ENCODE measurements at regions not wholly inside any gene's neighbourhood (a gene's known extent, or its start where the extent isn't known, plus 50 kb on each side); places are given as distances from the start of the nearest gene placed in this dataset.

DNA sequence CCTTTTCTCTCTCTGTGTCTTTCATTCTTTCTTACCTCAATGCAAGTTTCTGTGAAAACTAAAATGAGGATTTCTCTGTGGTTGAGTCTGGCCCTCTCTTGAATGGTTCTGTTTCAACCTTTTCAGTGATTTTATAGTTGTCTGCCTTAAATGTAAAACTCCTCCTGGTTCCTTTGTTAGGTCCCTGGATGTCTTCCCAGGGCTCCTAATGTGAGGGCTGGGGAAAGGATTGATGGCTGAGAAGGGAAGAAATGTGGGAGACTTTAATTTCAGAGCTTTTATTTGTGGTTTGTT, 90.6 kb upstream of the GRM7 start:
- intact Hi-C loops (cut with micrococcal nuclease; ENCODE audit: unreplicated experiment), result no loop called here

DNA sequence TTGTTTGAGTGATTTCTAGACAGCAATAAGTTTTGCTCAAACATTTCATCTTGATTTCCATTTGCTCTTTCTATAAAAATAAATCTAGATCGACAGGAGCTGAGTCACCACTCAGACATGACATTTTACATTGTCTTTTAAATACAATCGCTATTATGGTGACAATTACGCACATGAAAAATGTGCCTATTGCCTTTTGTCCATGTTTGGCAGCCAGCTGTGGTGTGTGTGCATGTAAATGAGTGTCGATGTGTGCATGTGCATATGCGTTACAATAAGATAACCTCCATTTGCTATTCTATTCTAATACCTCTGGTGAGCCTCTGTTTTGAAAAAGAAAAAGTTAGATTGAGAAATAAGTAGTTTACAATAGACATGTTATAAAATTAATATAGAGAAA, 89.7 kb upstream of the GRM7 start:
- Histone ChIP-seq H3K4me2 (ENCODE audit: low read length) (no peak overlapping the region), H3K4me3 (ENCODE audit: low read depth, low read length, poor library complexity, severe bottlenecking) (no peak overlapping the region), H3K9me3 (ENCODE audit: low read length) (no peaks in the 10 kb centered on the region), H3K27ac (ENCODE audit: low read depth, low read length, poor library complexity, severe bottlenecking) (no peak overlapping the region), H2AFZ (ENCODE audit: low read length) (no peak overlapping the region), H4K20me1 (ENCODE audit: insufficient read depth, low read length) (no peaks in the 10 kb centered on the region), H3K36me3 (ENCODE audit: insufficient read depth, low read length) (no peaks in the 10 kb centered on the region), H3K4me1 (ENCODE audit: insufficient read depth, low read length, poor library complexity, severe bottlenecking) (no peaks in the 10 kb centered on the region), H3K79me2 (ENCODE audit: insufficient read depth, low read depth, low read length) (no peaks in the 10 kb centered on the region), H3K9me2 (ENCODE audit: insufficient read depth, low read length) (no peaks in the 10 kb centered on the region; the same call in 1 of the 2 replicates)
- BruUV-seq (replicated peaks), result no TSS peak
- ChIA-PET POLR2A (interaction anchor here (0.6 kb wide), 1 partner anchor 157 kb away, joined by 3 read pairs; no protein-coding TSS in a partner anchor), CTCF (ENCODE audit: unreplicated experiment) (no interaction called here)
- intact Hi-C loops (cut with micrococcal nuclease; ENCODE audit: unreplicated experiment), result no loop called here
- DNase-seq (ENCODE audit: low spot score), result no peak
- no peak for TF ChIP-seq EZH2phosphoT487 (IDR thresholded peaks at IDR 0.05; ENCODE audit: borderline replicate concordance, low read depth, low read length)
- TF ChIP-seq, protein P1, sequence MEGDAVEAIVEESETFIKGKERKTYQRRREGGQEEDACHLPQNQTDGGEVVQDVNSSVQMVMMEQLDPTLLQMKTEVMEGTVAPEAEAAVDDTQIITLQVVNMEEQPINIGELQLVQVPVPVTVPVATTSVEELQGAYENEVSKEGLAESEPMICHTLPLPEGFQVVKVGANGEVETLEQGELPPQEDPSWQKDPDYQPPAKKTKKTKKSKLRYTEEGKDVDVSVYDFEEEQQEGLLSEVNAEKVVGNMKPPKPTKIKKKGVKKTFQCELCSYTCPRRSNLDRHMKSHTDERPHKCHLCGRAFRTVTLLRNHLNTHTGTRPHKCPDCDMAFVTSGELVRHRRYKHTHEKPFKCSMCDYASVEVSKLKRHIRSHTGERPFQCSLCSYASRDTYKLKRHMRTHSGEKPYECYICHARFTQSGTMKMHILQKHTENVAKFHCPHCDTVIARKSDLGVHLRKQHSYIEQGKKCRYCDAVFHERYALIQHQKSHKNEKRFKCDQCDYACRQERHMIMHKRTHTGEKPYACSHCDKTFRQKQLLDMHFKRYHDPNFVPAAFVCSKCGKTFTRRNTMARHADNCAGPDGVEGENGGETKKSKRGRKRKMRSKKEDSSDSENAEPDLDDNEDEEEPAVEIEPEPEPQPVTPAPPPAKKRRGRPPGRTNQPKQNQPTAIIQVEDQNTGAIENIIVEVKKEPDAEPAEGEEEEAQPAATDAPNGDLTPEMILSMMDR (conservative IDR thresholded peaks at IDR 0.05; ENCODE audit: low read length), result no peak

More for the DNA sequence above, 90.6 kb upstream of the GRM7 start:
- TF ChIP-seq EZH2phosphoT487 (IDR thresholded peaks at IDR 0.05; ENCODE audit: borderline replicate concordance, low read depth, low read length), result no peak
- TF ChIP-seq, protein P1 (conservative IDR thresholded peaks at IDR 0.05; ENCODE audit: low read length), result no peak
- no peak overlapping the region for H3K27ac ChIP-seq (ENCODE audit: low read depth, low read length, poor library complexity, severe bottlenecking)
- no peaks in the 10 kb centered on the region for H4K20me1 ChIP-seq (ENCODE audit: insufficient read depth, low read length)
- no peak overlapping the region for H3K4me3 ChIP-seq (ENCODE audit: low read depth, low read length, poor library complexity, severe bottlenecking)
- no peak overlapping the region for H3K4me2 ChIP-seq (ENCODE audit: low read length)
- ChIA-PET POLR2A (no interaction called here), CTCF (ENCODE audit: unreplicated experiment) (no interaction called here)
- no peak for DNase-seq (ENCODE audit: low spot score)
- no peaks in the 10 kb centered on the region; the same call in 1 of the 2 replicates for H3K9me2 ChIP-seq (ENCODE audit: insufficient read depth, low read length)
- no peak overlapping the region for H2AFZ ChIP-seq (ENCODE audit: low read length)
- no TSS peak for BruUV-seq (replicated peaks)
- no peaks in the 10 kb centered on the region for H3K4me1 ChIP-seq (ENCODE audit: insufficient read depth, low read length, poor library complexity, severe bottlenecking)
- no peaks in the 10 kb centered on the region for H3K79me2 ChIP-seq (ENCODE audit: insufficient read depth, low read depth, low read length)
- no peaks in the 10 kb centered on the region for H3K9me3 ChIP-seq (ENCODE audit: low read length)
- no peaks in the 10 kb centered on the region for H3K36me3 ChIP-seq (ENCODE audit: insufficient read depth, low read length)

DNA sequence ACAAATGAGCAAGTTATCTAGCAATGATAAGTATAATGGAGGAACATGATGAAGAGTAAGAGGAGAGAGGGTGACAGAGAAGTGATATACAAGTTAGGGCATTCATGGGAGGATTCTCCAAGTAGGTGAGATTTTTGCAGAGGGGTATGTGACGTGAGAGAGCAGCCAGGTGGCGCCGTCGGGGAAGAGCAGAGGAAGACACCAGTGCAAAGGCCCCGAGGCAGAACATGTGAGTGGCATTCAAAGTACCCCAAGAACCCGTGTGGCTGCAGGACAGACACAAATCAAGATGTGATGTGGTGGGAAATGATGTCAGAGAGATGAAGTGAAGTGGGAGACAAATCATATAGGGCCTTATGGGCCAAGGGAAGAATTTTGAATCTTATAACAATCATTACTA, 81.8 kb upstream of the GRM7 start:
- Histone ChIP-seq H3K4me2 (ENCODE audit: low read length) (no peak overlapping the region), H3K4me3 (ENCODE audit: low read depth, low read length, poor library complexity, severe bottlenecking) (no peak overlapping the region), H2AFZ (ENCODE audit: low read length) (no peak overlapping the region), H3K79me2 (ENCODE audit: insufficient read depth, low read depth, low read length) (no peaks in the 10 kb centered on the region), H3K9me3 (ENCODE audit: low read length) (no peaks in the 10 kb centered on the region), H3K36me3 (ENCODE audit: insufficient read depth, low read length) (no peaks in the 10 kb centered on the region), H3K4me1 (ENCODE audit: insufficient read depth, low read length, poor library complexity, severe bottlenecking) (no peaks in the 10 kb centered on the region), H4K20me1 (ENCODE audit: insufficient read depth, low read length) (no peaks in the 10 kb centered on the region), H3K9me2 (ENCODE audit: insufficient read depth, low read length) (no peaks in the 10 kb centered on the region), H3K27ac (ENCODE audit: low read depth, low read length, poor library complexity, severe bottlenecking) (no peak overlapping the region)
- intact Hi-C loops (cut with micrococcal nuclease; ENCODE audit: unreplicated experiment), result no loop called here
- ChIA-PET POLR2A (no interaction called here), CTCF (ENCODE audit: unreplicated experiment) (no interaction called here)
- TF ChIP-seq, protein P1 (conservative IDR thresholded peaks at IDR 0.05; ENCODE audit: low read length), result peak; percentile 64
- TF ChIP-seq EZH2phosphoT487 (IDR thresholded peaks at IDR 0.05; ENCODE audit: borderline replicate concordance, low read depth, low read length), result no peak
- no TSS peak for BruUV-seq (replicated peaks)
- DNase-seq (ENCODE audit: low spot score), result peak; percentile 7

All from OCI-LY7 (cell line).